Duodenal mucosa (tissue), 2 donors: ENCODE measurements at regions not wholly inside any gene's neighbourhood (a gene's known extent, or its start where the extent isn't known, plus 50 kb on each side); places are given as distances from the start of the nearest gene placed in this dataset.

Experiments used
- H3K27ac ChIP-seq: one replicate; pipeline ENCODE4 v1.7.0; 2013; ENCODE audit warnings: low read depth, low read length
- H3K27me3 ChIP-seq, 2 donors: one replicate each; pipeline ENCODE4 v1.7.0; 2013; ENCODE audit warnings: low read length in 2 of 2, control low read depth in 1 of 2; ENCODE audit not compliant: insufficient read depth in 2 of 2, control insufficient read depth in 1 of 2
- H3K36me3 ChIP-seq, 2 donors: one replicate each; pipeline ENCODE4 v1.7.0; 2013; ENCODE audit warnings: low read length in 2 of 2, control low read depth in 1 of 2; ENCODE audit not compliant: insufficient read depth in 2 of 2, control insufficient read depth in 1 of 2
- H3K4me1 ChIP-seq, 2 donors: one replicate each; pipeline ENCODE4 v1.7.0; 2013; ENCODE audit warnings: low read length in 2 of 2, control low read depth in 1 of 2; ENCODE audit not compliant: insufficient read depth in 2 of 2, control insufficient read depth in 1 of 2
- H3K4me3 ChIP-seq, 2 donors: one replicate each; pipeline ENCODE4 v1.7.0; 2013; ENCODE audit warnings: low read length in 2 of 2, low read depth in 1 of 2
- H3K9ac ChIP-seq, 2 donors: one replicate each; pipeline ENCODE4 v1.7.0; 2013; ENCODE audit warnings: low read length in 2 of 2, low read depth in 1 of 2
- H3K9me3 ChIP-seq, 2 donors: one replicate each; pipeline ENCODE4 v1.7.0; 2013; ENCODE audit warnings: low read length in 2 of 2, control low read depth in 1 of 2; ENCODE audit not compliant: control insufficient read depth in 1 of 2

DNA sequence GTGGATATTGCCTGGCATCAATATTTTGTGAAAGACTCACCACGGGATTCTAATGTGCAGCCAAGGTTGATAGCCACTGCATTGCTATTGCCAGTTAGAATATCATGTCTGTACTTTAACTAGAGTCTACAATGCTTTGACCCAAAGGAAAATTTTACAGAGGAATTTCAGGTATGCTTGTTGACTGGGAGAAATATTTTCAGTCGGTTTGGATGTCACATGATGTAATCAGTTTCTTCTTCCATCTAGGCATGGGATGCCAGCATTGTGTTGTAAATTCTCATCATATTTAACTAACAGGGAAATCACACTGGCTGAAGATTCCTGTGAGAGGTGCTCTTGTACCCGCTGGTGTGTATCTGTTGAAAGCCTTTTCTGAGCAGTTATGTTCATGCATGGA is 508.9 kb upstream of the ADAMTS9 start:
- Histone ChIP-seq H3K9ac (no peak overlapping the region), H3K27me3 (no peaks in the 10 kb centered on the region), H3K4me3 (no peak overlapping the region), H3K27ac (no peak overlapping the region), H3K9me3 (no peaks in the 10 kb centered on the region), H3K4me1 (no peaks in the 10 kb centered on the region), H3K36me3 (no peaks in the 10 kb centered on the region)

DNA sequence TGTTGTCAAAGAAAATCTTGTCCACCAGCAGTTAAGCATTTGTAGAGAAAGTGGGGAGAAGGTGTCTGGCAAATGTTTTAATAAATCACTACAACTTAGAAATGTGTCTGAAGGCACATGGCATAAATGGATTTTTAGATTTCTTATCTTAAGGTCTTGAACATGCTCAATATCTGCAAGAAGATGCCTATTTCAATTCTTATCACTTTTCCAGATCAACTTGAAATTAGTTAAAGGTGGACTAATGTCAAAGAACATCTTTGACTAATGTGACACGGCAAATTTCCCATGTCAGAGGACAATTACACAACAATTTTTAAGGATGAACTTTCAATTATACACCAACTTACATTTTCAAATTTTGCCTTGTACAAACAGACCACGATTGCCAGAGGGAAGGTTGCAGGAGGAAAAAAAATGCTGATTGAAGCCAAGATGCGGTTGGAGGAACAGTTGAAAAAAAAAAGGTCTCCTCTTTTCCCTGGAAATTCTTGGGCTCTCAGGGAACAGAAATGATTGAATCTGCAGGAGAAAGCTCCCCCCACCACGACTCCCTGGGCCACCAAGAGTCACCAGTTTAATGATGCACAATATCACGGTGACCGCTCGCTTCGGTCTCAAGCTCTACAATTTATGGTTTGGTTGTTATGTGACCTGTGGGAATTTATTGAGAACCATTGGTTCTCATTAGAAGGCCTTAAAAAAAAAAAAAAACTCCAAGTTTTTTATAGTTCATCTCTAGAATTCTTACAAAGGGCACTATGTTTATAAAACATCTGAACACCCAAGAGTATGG is 507.6 kb upstream of the ADAMTS9 start:
- Histone ChIP-seq H3K27ac (no peak overlapping the region), H3K27me3 (no peaks in the 10 kb centered on the region), H3K9me3 (no peaks in the 10 kb centered on the region), H3K4me1 (no peaks in the 10 kb centered on the region), H3K4me3 (no peak overlapping the region), H3K36me3 (no peaks in the 10 kb centered on the region), H3K9ac (no peak overlapping the region)

DNA sequence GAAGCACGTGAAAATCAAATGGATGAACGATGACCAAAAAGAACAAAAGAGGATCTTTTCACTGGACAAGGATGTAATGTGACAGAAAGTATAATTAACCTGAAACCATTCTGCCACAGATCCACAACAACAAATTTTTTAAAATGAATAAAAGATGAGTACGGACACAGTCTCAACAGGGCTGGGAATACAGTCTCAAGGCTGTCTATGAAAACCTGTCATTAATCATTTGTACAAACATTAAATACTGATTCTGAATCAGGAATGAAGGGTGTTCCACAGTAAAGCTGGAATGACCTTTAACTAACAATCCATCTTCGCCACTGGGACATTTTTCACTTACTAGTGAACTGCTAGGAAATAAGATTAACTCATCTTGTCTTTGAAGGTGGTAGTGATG is 506.9 kb upstream of the ADAMTS9 start:
- H3K27ac ChIP-seq: no peak overlapping the region
- no peaks in the 10 kb centered on the region for H3K4me1 ChIP-seq
- H3K36me3 ChIP-seq: no peaks in the 10 kb centered on the region
- no peaks in the 10 kb centered on the region for H3K27me3 ChIP-seq
- no peak overlapping the region for H3K9ac ChIP-seq
- no peaks in the 10 kb centered on the region for H3K9me3 ChIP-seq
- H3K4me3 ChIP-seq: no peak overlapping the region

DNA sequence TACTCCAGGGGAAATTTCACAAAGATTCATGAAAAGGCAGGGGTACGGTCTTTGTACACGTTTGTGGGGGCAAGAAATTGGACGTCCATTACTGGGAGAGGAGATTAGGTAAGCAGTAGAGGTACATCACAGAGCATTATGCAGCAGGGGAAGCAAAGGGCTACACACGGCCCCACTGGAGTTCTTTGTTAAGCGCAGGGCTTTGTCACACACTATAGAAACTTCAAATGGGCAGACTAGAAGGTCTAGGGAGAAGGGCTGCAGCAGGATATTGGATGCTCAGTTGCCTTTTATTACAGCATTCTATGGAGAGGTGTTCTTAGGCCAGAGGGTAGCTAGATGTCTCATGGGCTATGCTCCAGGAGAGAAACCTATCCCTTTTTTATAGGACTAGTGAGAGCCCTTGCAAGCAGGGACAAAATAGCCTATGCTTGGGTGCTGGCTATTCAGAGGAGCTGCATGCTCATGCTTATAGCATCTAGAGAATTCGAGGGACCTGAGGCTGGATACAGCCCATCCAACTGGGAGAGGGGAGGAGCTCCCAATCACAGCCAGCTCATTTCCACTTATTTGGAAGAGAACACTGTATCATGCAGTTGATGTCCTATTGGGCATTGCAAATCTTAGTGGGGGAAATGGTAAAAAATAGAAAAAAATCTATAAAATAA is 506.4 kb upstream of the ADAMTS9 start:
- no peaks in the 10 kb centered on the region for H3K36me3 ChIP-seq

DNA sequence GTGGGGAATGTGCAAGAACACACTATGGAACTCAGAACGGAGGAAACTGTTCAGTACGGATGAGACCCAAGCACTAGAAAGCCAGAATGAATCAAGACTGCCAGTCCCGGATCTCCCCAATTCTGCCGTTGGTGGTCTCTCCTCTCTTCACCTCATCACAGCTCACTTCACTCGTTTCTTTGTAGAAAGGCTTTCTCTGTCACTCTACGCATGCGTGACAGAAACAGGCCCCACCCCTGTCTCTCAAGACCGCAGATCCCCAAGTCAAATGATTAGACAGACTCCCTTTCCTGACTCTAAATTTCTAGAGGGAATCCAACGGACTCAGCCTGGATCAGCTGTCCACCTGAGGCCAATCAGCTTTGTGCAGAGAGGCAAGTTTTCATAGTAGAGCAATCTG is 505.7 kb upstream of the ADAMTS9 start:
- Histone ChIP-seq H3K9ac (no peak overlapping the region), H3K36me3 (no peaks in the 10 kb centered on the region), H3K9me3 (no peaks in the 10 kb centered on the region), H3K4me1 (no peaks in the 10 kb centered on the region), H3K27ac (no peak overlapping the region), H3K27me3 (no peaks in the 10 kb centered on the region), H3K4me3 (no peak overlapping the region)

More for the DNA sequence above, 506.4 kb upstream of the ADAMTS9 start:
- Histone ChIP-seq H3K9ac (no peak overlapping the region), H3K4me1 (no peaks in the 10 kb centered on the region), H3K9me3 (no peaks in the 10 kb centered on the region), H3K4me3 (no peak overlapping the region), H3K27me3 (no peaks in the 10 kb centered on the region), H3K27ac (no peak overlapping the region)

DNA sequence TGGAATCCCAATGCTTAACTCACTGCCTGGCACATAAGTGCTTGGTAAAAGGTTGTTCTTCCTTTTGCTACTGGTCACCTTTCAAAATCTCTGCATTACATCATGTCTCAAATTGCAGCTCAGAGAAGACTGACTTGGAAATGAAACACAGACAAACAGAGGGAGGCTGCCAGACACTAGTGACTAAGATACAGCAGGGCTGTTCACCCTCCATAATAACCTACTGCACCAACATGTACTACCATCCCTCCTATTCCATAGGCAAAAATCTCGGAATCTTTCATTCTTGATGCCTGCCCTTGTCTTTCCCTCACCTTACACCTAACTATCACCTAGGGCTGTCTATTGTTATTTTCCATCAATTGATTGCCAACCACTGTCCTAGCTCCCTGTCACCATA is 502.3 kb upstream of the ADAMTS9 start:
- Histone ChIP-seq H3K9me3 (no peaks in the 10 kb centered on the region), H3K36me3 (no peaks in the 10 kb centered on the region), H3K27ac (no peak overlapping the region), H3K27me3 (no peaks in the 10 kb centered on the region), H3K9ac (no peak overlapping the region), H3K4me3 (no peak overlapping the region), H3K4me1 (no peaks in the 10 kb centered on the region)

DNA sequence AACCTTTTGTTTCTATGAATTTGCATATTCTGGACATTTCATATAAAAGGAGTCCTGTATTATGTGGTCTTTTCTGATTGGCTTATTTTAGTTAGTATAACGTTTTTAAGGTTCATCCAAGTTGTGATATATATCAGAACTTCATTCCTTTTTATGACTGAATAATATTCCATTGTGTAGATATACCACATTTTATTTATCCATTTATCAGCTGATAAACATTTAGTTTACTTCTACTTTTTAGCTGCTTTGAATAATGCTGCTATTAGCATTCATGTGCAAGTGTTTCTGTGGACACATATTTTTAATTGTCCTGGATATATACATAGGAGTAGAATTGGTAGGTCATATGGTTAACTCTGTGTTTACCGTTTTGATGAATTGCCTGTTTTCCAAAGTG is 498.5 kb upstream of the ADAMTS9 start:
- no peaks in the 10 kb centered on the region for H3K36me3 ChIP-seq
- H3K9ac ChIP-seq: no peak overlapping the region

DNA sequence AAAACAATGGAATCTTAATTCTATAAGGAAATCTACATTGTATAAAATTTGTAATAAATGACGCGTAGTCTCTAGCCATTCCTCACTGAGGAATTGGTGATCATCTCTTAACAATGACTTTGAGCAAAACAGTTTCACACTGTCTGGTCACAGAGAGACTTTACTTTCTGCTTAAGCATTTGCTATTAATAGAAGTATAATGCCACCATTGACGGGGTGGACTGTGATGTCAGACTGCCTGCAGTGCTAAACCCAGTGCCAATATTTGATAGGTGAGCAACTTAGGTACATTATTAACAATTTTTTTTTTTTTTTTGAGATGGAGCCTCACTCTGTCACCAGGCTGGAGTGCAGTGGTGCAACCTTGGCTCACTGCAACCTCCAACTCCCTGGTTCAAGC is 494.9 kb upstream of the ADAMTS9 start:
- Histone ChIP-seq H3K9ac (no peak overlapping the region), H3K27me3 (no peaks in the 10 kb centered on the region), H3K36me3 (no peaks in the 10 kb centered on the region), H3K4me1 (no peaks in the 10 kb centered on the region), H3K4me3 (no peak overlapping the region), H3K9me3 (no peaks in the 10 kb centered on the region), H3K27ac (no peak overlapping the region)

More for the DNA sequence above, 498.5 kb upstream of the ADAMTS9 start:
- no peaks in the 10 kb centered on the region for H3K9me3 ChIP-seq
- H3K27ac ChIP-seq: no peak overlapping the region
- no peak overlapping the region for H3K4me3 ChIP-seq
- H3K27me3 ChIP-seq: no peaks in the 10 kb centered on the region
- no peaks in the 10 kb centered on the region for H3K4me1 ChIP-seq

DNA sequence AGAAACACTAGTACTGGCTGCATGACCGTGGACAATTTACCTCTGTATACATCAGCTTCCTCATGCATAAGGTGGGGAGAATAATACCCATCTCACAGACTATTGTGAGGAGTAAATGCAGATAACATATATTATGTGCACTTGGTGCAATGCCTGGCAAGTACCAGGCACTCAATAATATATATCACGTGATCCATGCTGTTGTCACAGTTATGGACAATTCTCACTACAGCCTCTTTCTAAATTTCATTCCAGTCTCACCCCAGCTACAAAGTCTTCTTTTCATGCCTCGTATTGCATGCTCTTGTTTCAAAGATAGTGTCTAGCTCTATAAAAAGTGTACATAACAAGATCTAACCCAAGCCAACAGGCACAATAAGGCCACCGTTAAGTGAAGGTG is 494.3 kb upstream of the ADAMTS9 start:
- Histone ChIP-seq H3K27me3 (no peaks in the 10 kb centered on the region), H3K36me3 (no peaks in the 10 kb centered on the region), H3K27ac (no peak overlapping the region), H3K4me1 (no peaks in the 10 kb centered on the region), H3K9ac (no peak overlapping the region), H3K9me3 (no peaks in the 10 kb centered on the region), H3K4me3 (no peak overlapping the region)

DNA sequence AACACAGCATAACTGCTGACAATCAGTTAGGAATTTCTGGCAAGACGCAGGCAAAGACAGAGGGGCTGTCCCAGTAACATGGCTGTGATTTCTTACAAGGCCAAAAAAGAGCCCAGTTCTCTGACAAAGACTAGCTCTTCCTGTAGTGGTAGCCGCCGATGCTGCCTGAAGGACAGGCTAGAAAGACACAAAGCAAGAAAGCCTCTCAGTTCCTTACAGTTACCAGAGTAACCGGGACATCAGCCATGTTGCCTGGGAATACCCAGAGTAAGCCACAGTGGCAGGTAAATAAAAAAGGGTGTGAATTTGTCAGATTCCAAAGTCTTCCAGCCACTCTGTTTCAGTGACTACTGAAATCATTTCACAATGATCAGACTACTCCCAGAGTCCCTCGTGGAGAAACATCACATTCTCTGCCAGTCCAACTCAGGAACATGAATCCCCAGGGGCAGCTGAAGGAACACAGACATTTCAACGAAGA is 493.6 kb upstream of the ADAMTS9 start:
- H3K4me3 ChIP-seq: no peak overlapping the region
- H3K9me3 ChIP-seq: no peaks in the 10 kb centered on the region
- no peak overlapping the region for H3K27ac ChIP-seq
- H3K27me3 ChIP-seq: no peaks in the 10 kb centered on the region
- no peaks in the 10 kb centered on the region for H3K4me1 ChIP-seq
- no peaks in the 10 kb centered on the region for H3K36me3 ChIP-seq
- no peak overlapping the region for H3K9ac ChIP-seq
